Psoas muscle (tissue), 7 donors: ENCODE measurements at regions not wholly inside any gene's neighbourhood (a gene's known extent, or its start where the extent isn't known, plus 50 kb on each side); places are given as distances from the start of the nearest gene placed in this dataset.

Source experiments
- ATAC-seq, 4 donors: fragments of 200-7000 bp; cut with Tn5 transposase; one replicate each; pipeline ENCODE4 v1.9.1; 2020; ENCODE audit warnings: moderate library complexity in 3 of 4, mild to moderate bottlenecking in 2 of 4
- DNase-seq, 2 donors: peaks; one replicate each; pipeline ENCODE4 v3.0.0-alpha.2; 2020
- H3K27ac ChIP-seq: fragments of 200-600 bp; one replicate; pipeline ENCODE4 v1.8.0; 2022
- H3K27me3 ChIP-seq, 3 donors: fragments of 200-600 bp in 1 of 3; one replicate each; pipeline versions ENCODE4 v1.6.1 to v1.8.0; 2013 to 2022; ENCODE audit warnings: low read length in 2 of 3, mild to moderate bottlenecking in 2 of 3, moderate library complexity in 1 of 3; ENCODE audit not compliant: insufficient read depth in 3 of 3
- H3K36me3 ChIP-seq, 2 donors: fragments of 200-600 bp in 1 of 2; one replicate each; pipeline versions ENCODE4 v1.6.1 to v1.8.0; 2013 to 2022; ENCODE audit warnings: low read depth in 1 of 2, mild to moderate bottlenecking in 1 of 2, moderate library complexity in 1 of 2; ENCODE audit not compliant: insufficient read depth in 1 of 2
- H3K4me1 ChIP-seq: fragments of 200-600 bp; one replicate; pipeline ENCODE4 v1.8.0; 2022
- H3K4me3 ChIP-seq: fragments of 200-600 bp; one replicate; pipeline ENCODE4 v1.8.0; 2022; ENCODE audit warnings: mild to moderate bottlenecking
- H3K9me3 ChIP-seq: fragments of 200-600 bp; one replicate; pipeline ENCODE4 v1.8.0; 2022
- CTCF ChIP-seq: fragments of 200-600 bp; IDR thresholded peaks from one replicate; pipeline ENCODE4 v1.8.0; 2022; ENCODE audit warnings: antibody characterized with exemption
- WGBS, 3 donors: extraction: QIAGEN DNeasy Blood & Tissue Kit; methylation state at CpG; one replicate each; pipeline versions ENCODE4 v1.1.6 to v1.1.7; 2013; 5-methylcytosine and 5-hydroxymethylcytosine counted together
- intact Hi-C, 2 donors: fragments of 100-400 bp; cut with DNase I; formaldehyde crosslinking; loops; one replicate each; pipeline versions ENCODE4 v1.11.0 to v1.14.2; 2022
- donor health status: healthy with polysubstance abuse.
- donor health status: DM: no; HTN: no; CAD: no; lungs with moderate emphysema.
- donor health status: Bipolar disorder and iron deficiency.
- donor health status: healthy.
- donor health status: DM: yes; HTN: yes; CAD: no.
- donor health status: DM: no; HTN: no; CAD: no.
- donor health status: DM: yes; HTN: yes; CAD: no.

- 20 to 22% (median 20%) methylated on average over 9 of the region's 9 CpGs for WGBS, 3 donors
- no peaks in the 10 kb centered on the region for H3K9me3 ChIP-seq
- peak overlapping the region; percentile 77 for H3K27ac ChIP-seq
Observed at GRCh38 chr6:164098857-164099267, 684.3 kb downstream of the QKI start.

GRCh38 chr6:164097551-164098398, 683.3 kb downstream of the QKI start:
- peak; percentile 61 to 74 (median 64) for ATAC-seq
- no peak overlapping the region for H3K4me3 ChIP-seq
- intact Hi-C loops, result loop anchor here in 1 of 2 donors (2.0 to 5.0 kb wide), 2 partner anchors 135 to 680 kb away; no protein-coding TSS in a partner anchor
- 51 to 54% (median 53%) methylated on average over 11 of the region's 11 CpGs for WGBS, 3 donors
- no peaks in the 10 kb centered on the region for H3K36me3 ChIP-seq
- H3K9me3 ChIP-seq, result no peaks in the 10 kb centered on the region
- DNase-seq, result peak in 1 of 2 donors; percentile 50
- H3K27me3 ChIP-seq, result no peaks in the 10 kb centered on the region
- TF ChIP-seq CTCF, result peak; percentile 33
- peak overlapping the region; percentile 77 for H3K27ac ChIP-seq
- peaks cover 28% of the 10 kb centered on the region for H3K4me1 ChIP-seq

More at GRCh38 chr6:164098857-164099267, 684.3 kb downstream of the QKI start:
- DNase-seq, result peak; percentile 52 to 85
- no peaks in the 10 kb centered on the region for H3K36me3 ChIP-seq
- peak overlapping the region; percentile 19 for H3K4me3 ChIP-seq
- H3K27me3 ChIP-seq, result no peaks in the 10 kb centered on the region
- H3K4me1 ChIP-seq, result peaks cover 30% of the 10 kb centered on the region
- intact Hi-C loops, result loop anchor here in 1 of 2 donors (2.0 to 5.0 kb wide), 2 partner anchors 136 to 682 kb away; no protein-coding TSS in a partner anchor
- peak; percentile 89 to 97 (median 96) for ATAC-seq
- no peak for TF ChIP-seq CTCF

GRCh38 chr6:164097056-164097455, 682.5 kb downstream of the QKI start:
- WGBS, 3 donors, result 66 to 93% (median 80%) methylated on average over 4 of the region's 4 CpGs
- Histone ChIP-seq H3K4me3 (no peak overlapping the region), H3K9me3 (no peaks in the 10 kb centered on the region), H3K36me3 (no peaks in the 10 kb centered on the region), H3K27me3 (no peaks in the 10 kb centered on the region), H3K27ac (peak overlapping the region; percentile 77), H3K4me1 (peaks cover 23% of the 10 kb centered on the region)
- TF ChIP-seq CTCF, result no peak
- no peak for DNase-seq
- intact Hi-C loops, result loop anchor here in 1 of 2 donors (5.0 kb wide), 1 partner anchor 680 kb away; no protein-coding TSS in a partner anchor
- no peak for ATAC-seq

GRCh38 chr6:164095056-164095455, 680.5 kb downstream of the QKI start:
- WGBS, 3 donors, result 84 to 95% (median 92%) methylated on average over 3 of the region's 3 CpGs
- ATAC-seq (no peak), DNase-seq (no peak)
- H3K4me3 ChIP-seq, result no peak overlapping the region
- intact Hi-C loops, result loop anchor here in 1 of 2 donors (5.0 kb wide), 1 partner anchor 678 kb away; no protein-coding TSS in a partner anchor
- peaks cover 23% of the 10 kb centered on the region for H3K4me1 ChIP-seq
- no peak overlapping the region for H3K27ac ChIP-seq
- no peaks in the 10 kb centered on the region for H3K9me3 ChIP-seq
- no peaks in the 10 kb centered on the region for H3K36me3 ChIP-seq
- H3K27me3 ChIP-seq, result no peaks in the 10 kb centered on the region
- no peak for TF ChIP-seq CTCF
